H1 (cell line): ENCODE measurements at regions not wholly inside any gene's neighbourhood (a gene's known extent, or its start where the extent isn't known, plus 50 kb on each side); places are given as distances from the start of the nearest gene placed in this dataset.

Source experiments
- CTCF ChIA-PET: fragments of 300-600 bp; sonication (Branson Sonifier 250); formaldehyde crosslinking; loops from one replicate; lab custom pipeline; 2021; ENCODE audit not compliant: partially characterized antibody; lab: Charles Lee
- POLR2A ChIA-PET: fragments of 300-600 bp; sonication (Branson Sonifier 250); formaldehyde crosslinking; loops from one replicate; lab custom pipeline; 2021; ENCODE audit warnings: inconsistent platforms; ENCODE audit not compliant: partially characterized antibody; lab: Charles Lee
- DNase-seq, 2 experiments: peaks; one replicate each; pipeline versions ENCODE4 v3.0.0 to v3.0.0-alpha.2; 2010 to 2022; ENCODE audit warnings: low spot score in 2 of 2, low read depth in 1 of 2, mixed read lengths in 1 of 2
- FAIRE-seq: peaks from 2 replicates; lab custom pipeline; 2011; peaks lifted over from hg19 to GRCh38; lab: Jason Lieb, UNC
- H2AFZ ChIP-seq: 2 replicates; pipeline ENCODE4 v1.8.1; 2012; ENCODE audit warnings: low read length, inconsistent platforms
- H2AK5ac ChIP-seq: 2 replicates; pipeline ENCODE4 v1.6.1; 2013; ENCODE audit warnings: low read depth, low read length
- H2BK120ac ChIP-seq: replicated peaks from 2 replicates; pipeline ENCODE3; 2013; ENCODE audit warnings: low read depth, low read length, inconsistent platforms
- H2BK12ac ChIP-seq: 2 replicates; pipeline ENCODE4 v1.6.1; 2013; ENCODE audit warnings: low read depth, low read length
- H2BK15ac ChIP-seq: 2 replicates; pipeline ENCODE4 v1.6.1; 2013; ENCODE audit warnings: low read length
- H2BK20ac ChIP-seq: 2 replicates; pipeline ENCODE4 v1.6.1; 2013; ENCODE audit warnings: low read length
- H2BK5ac ChIP-seq: 2 replicates; pipeline ENCODE4 v1.6.1; 2013; ENCODE audit warnings: low read depth, low read length
- H3K14ac ChIP-seq: 2 replicates; pipeline ENCODE4 v1.6.1; 2013; ENCODE audit warnings: inconsistent platforms; ENCODE audit not compliant: insufficient read length
- H3K18ac ChIP-seq: 2 replicates; pipeline ENCODE4 v1.6.1; 2013; ENCODE audit warnings: low read length; ENCODE audit errors: extremely low read depth
- H3K23ac ChIP-seq: 2 replicates; pipeline ENCODE4 v1.6.1; 2013; ENCODE audit warnings: inconsistent platforms; ENCODE audit not compliant: insufficient read length
- H3K23me2 ChIP-seq: 2 replicates; pipeline ENCODE4 v1.6.1; 2013; ENCODE audit warnings: low read depth, low read length
- H3K27ac ChIP-seq: 2 replicates; pipeline ENCODE4 v1.6.1; 2011; ENCODE audit warnings: low read depth, low read length, inconsistent platforms
- H3K27me3 ChIP-seq, 4 experiments: replicated peaks in 1 of 4; 1 replicate in 1 of 4; 2 replicates in 3 of 4; pipeline versions ENCODE4 v1.6.1 to v1.8.1; 2011 to 2013; ENCODE audit warnings: low read length in 3 of 4, mild to moderate bottlenecking in 3 of 4, inconsistent platforms in 2 of 4, mixed read lengths in 2 of 4, moderate library complexity in 1 of 4; ENCODE audit not compliant: control insufficient read depth in 3 of 4, insufficient read depth in 3 of 4; ENCODE audit errors: extremely low read depth in 1 of 4
- H3K36me3 ChIP-seq, 4 experiments: 2 replicates each; pipeline versions ENCODE4 v1.6.1 to v1.8.1; 2011 to 2013; ENCODE audit warnings: mild to moderate bottlenecking in 4 of 4, low read length in 3 of 4, moderate library complexity in 2 of 4, control low read depth in 1 of 4, inconsistent platforms in 1 of 4; ENCODE audit not compliant: insufficient read depth in 4 of 4, control insufficient read depth in 2 of 4
- H3K4ac ChIP-seq: replicated peaks from 2 replicates; pipeline ENCODE3; 2013; ENCODE audit warnings: low read length, low read depth, mixed read lengths, inconsistent platforms; ENCODE audit not compliant: insufficient read length
- H3K4me1 ChIP-seq, 4 experiments: replicated peaks in 1 of 4; 1 replicate in 1 of 4; 2 replicates in 3 of 4; pipeline versions ENCODE4 v1.6.1 to v1.8.1; 2011 to 2013; ENCODE audit warnings: low read length in 3 of 4, inconsistent platforms in 2 of 4, mixed read lengths in 1 of 4; ENCODE audit not compliant: insufficient read depth in 4 of 4, control insufficient read depth in 3 of 4
- H3K4me2 ChIP-seq, 2 experiments: 2 replicates each; pipeline versions ENCODE4 v1.6.1 to v1.8.1; 2011 to 2013; ENCODE audit warnings: low read depth in 2 of 2, low read length in 2 of 2, control low read depth in 1 of 2, inconsistent platforms in 1 of 2, mild to moderate bottlenecking in 1 of 2; ENCODE audit not compliant: insufficient read depth in 1 of 2
- H3K4me3 ChIP-seq, 4 experiments: fragments of 200-600, 300-600 bp in 1 of 4; sonication (generic), shearing (Covaris generic), sonication (Bioruptor Twin) in 1 of 4; 2 replicates each; pipeline versions ENCODE4 v1.5.1 to v1.8.1; 2011 to 2016; ENCODE audit warnings: low read length in 4 of 4, low read depth in 3 of 4, control low read depth in 2 of 4, inconsistent platforms in 2 of 4, mild to moderate bottlenecking in 2 of 4, mixed read lengths in 1 of 4, moderate library complexity in 1 of 4; ENCODE audit not compliant: insufficient read depth in 2 of 4; ENCODE audit errors: extremely low read depth in 1 of 4
- H3K56ac ChIP-seq: replicated peaks from 2 replicates; pipeline ENCODE3; 2013; ENCODE audit warnings: low read depth, mild to moderate bottlenecking, mixed read lengths, low read length, inconsistent platforms; ENCODE audit not compliant: insufficient read length
- H3K79me1 ChIP-seq: 2 replicates; pipeline ENCODE4 v1.6.1; 2013; ENCODE audit warnings: low read depth, low read length, control low read depth
- H3K79me2 ChIP-seq, 2 experiments: 2 replicates each; pipeline versions ENCODE4 v1.6.1 to v1.8.1; 2012 to 2013; ENCODE audit warnings: low read length in 2 of 2, mild to moderate bottlenecking in 2 of 2, inconsistent platforms in 1 of 2; ENCODE audit not compliant: insufficient read depth in 2 of 2, control insufficient read depth in 1 of 2
- H3K9ac ChIP-seq, 4 experiments: replicated peaks in 1 of 4; 1 replicate in 1 of 4; 2 replicates in 3 of 4; pipeline versions ENCODE4 v1.6.1 to v1.8.1; 2011 to 2013; ENCODE audit warnings: low read depth in 3 of 4, low read length in 3 of 4, control low read depth in 2 of 4, mild to moderate bottlenecking in 2 of 4, moderate library complexity in 2 of 4, inconsistent platforms in 1 of 4; ENCODE audit errors: extremely low read depth in 1 of 4
- H3K9me3 ChIP-seq, 2 experiments: 2 replicates each; pipeline versions ENCODE4 v1.6.1 to v1.8.1; 2012 to 2013; ENCODE audit warnings: mild to moderate bottlenecking in 2 of 2, moderate library complexity in 2 of 2, control low read depth in 1 of 2, inconsistent platforms in 1 of 2, low read depth in 1 of 2, low read length in 1 of 2, mixed read lengths in 1 of 2; ENCODE audit not compliant: insufficient read depth in 2 of 2
- H4K20me1 ChIP-seq, 2 experiments: replicated peaks in 1 of 2; 2 replicates each; pipeline versions ENCODE3 to v1.8.1; 2011 to 2013; ENCODE audit warnings: inconsistent platforms in 2 of 2, low read length in 2 of 2, mild to moderate bottlenecking in 1 of 2; ENCODE audit not compliant: insufficient read depth in 2 of 2, control insufficient read depth in 1 of 2
- H4K5ac ChIP-seq: 2 replicates; pipeline ENCODE4 v1.6.1; 2013; ENCODE audit warnings: low read length, low read depth, mixed read lengths, inconsistent platforms; ENCODE audit not compliant: insufficient read length
- H4K8ac ChIP-seq: 2 replicates; pipeline ENCODE4 v1.8.0; 2013; ENCODE audit warnings: mild to moderate bottlenecking, moderate library complexity, low read length, inconsistent platforms; ENCODE audit not compliant: insufficient read depth; ENCODE audit errors: extremely low read depth
- H4K91ac ChIP-seq: replicated peaks from 2 replicates; pipeline ENCODE3; 2013; ENCODE audit warnings: low read length, mixed read lengths, inconsistent platforms; ENCODE audit not compliant: insufficient read length
- ASH2L ChIP-seq: fragments of 200-600, 300-600 bp; sonication (generic); IDR thresholded peaks from one replicate; pipeline ENCODE4 v1.7.1; 2017; ENCODE audit warnings: low read length
- BACH1 ChIP-seq: IDR thresholded peaks from 2 replicates; pipeline ENCODE4 v1.6.1; 2012; ENCODE audit warnings: low read length, improper control_type of control experiment
- CHD2 ChIP-seq: IDR thresholded peaks from 2 replicates; pipeline ENCODE4 v1.6.1; 2012; ENCODE audit warnings: low read length, improper control_type of control experiment
- EP300 ChIP-seq, 2 experiments: IDR thresholded peaks; 1 replicate in 1 of 2; 2 replicates in 1 of 2; pipeline ENCODE4 v1.6.1; 2011 to 2012; ENCODE audit warnings: low read depth in 2 of 2, low read length in 2 of 2, mild to moderate bottlenecking in 2 of 2, borderline replicate concordance in 1 of 2, inconsistent platforms in 1 of 2, moderate library complexity in 1 of 2
- PHF8 ChIP-seq: fragments of 200-600 bp; sonication (generic); conservative IDR thresholded peaks from 2 replicates; pipeline ENCODE4 v1.7.1; 2012; ENCODE audit warnings: low read depth, mild to moderate bottlenecking, inconsistent platforms, low read length, moderate library complexity
- POLR2A ChIP-seq, 2 experiments: IDR thresholded peaks; 1 replicate in 1 of 2; 2 replicates in 1 of 2; pipeline ENCODE4 v1.6.1; 2011; ENCODE audit warnings: low read depth in 2 of 2, low read length in 2 of 2, mild to moderate bottlenecking in 2 of 2; ENCODE audit errors: control extremely low read depth in 1 of 2
- POLR2AphosphoS5 ChIP-seq: IDR thresholded peaks from 2 replicates; pipeline ENCODE4 v1.6.1; 2011; ENCODE audit warnings: low read depth, low read length
- RNF2 ChIP-seq: fragments of 200-900, 300-1000 bp; sonication (generic); IDR thresholded peaks from 2 replicates; pipeline ENCODE4 v1.7.1; 2016; ENCODE audit warnings: borderline replicate concordance, low read depth, mild to moderate bottlenecking, antibody characterized with exemption, low read length; ENCODE audit not compliant: poor library complexity, severe bottlenecking; ENCODE audit errors: missing control alignments
- SUZ12 ChIP-seq: fragments of 200-600 bp; sonication (generic); IDR thresholded peaks from 2 replicates; pipeline ENCODE4 v1.6.1; 2012; ENCODE audit warnings: mild to moderate bottlenecking, inconsistent platforms, low read length, moderate library complexity, mixed read lengths
- TAF1 ChIP-seq: IDR thresholded peaks from 2 replicates; pipeline ENCODE4 v1.6.1; 2011; ENCODE audit warnings: mild to moderate bottlenecking, low read depth, low read length
- TCF12 ChIP-seq: IDR thresholded peaks from 2 replicates; pipeline ENCODE4 v1.6.1; 2011; ENCODE audit warnings: low read depth, mild to moderate bottlenecking, low read length
- YY1 ChIP-seq: IDR thresholded peaks from 2 replicates; pipeline ENCODE4 v1.6.1; 2011; ENCODE audit warnings: low read depth, mild to moderate bottlenecking, low read length
- ZNF274 ChIP-seq: IDR thresholded peaks from 2 replicates; pipeline ENCODE4 v1.7.0; 2012; ENCODE audit warnings: low read length, borderline replicate concordance; ENCODE audit errors: extremely low read depth
- WGBS, 2 experiments: shearing (Covaris generic) in 1 of 2; methylation state at CpG; one replicate each; pipeline versions ENCODE4 v1.1.6 to v1.1.7; 2013 to 2015; ENCODE audit warnings: low lambda C conversion rate in 2 of 2, mixed read lengths in 2 of 2, inconsistent platforms in 1 of 2, low coverage in 1 of 2, missing lambda C conversion rate in 1 of 2; ENCODE audit not compliant: insufficient replicate concordance in 2 of 2, insufficient coverage in 1 of 2, insufficient read length in 1 of 2; ENCODE audit errors: extremely low coverage in 1 of 2, missing lambda C conversion rate in 1 of 2; 5-methylcytosine and 5-hydroxymethylcytosine counted together

DNA sequence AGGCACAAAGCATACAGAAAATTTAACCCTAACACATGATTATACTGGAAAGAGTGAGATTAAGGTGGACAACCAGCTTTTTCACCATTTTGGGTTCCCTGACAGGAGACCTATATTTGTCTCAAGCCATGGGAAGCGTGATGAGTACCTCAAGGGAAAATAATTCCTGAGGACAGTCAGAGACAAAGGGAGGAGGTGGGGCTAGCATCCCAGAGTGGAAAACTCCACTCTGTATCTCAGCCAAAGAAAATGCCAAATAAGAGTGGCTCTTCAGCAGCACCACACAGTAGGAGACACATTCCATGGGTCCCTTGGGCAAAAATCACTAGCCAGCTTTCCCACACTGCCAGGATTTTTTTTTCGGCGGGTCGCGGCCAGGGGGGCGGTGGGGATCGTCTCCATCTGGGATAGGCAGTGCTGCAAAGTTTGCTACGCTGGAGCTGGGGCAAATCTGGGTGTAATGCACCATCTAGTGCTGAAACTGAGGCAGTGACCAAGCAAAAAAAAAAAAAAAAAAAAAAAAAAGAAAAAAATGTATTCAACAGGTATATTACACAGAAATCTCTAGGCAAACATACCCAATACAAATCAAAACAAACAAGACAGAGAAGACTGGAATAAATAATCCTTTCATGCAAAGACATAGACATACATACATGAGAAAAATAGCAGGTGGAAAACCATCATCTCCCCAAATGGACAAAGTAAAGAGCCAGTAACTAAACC is 77.3 kb upstream of the SLC35F1 start:
- H3K14ac ChIP-seq: no peak overlapping the region
- no peaks in the 10 kb centered on the region for H3K27me3 ChIP-seq
- H2AK5ac ChIP-seq: no peak overlapping the region
- H4K5ac ChIP-seq: peak overlapping the region; percentile 67
- no peak overlapping the region for H3K56ac ChIP-seq
- DNase-seq (peak; percentile 17 to 78), FAIRE-seq (no peak)
- H2BK15ac ChIP-seq: 0 out of 2 replicates have a peak overlapping the region, but pooled peaks have one; percentile 18
- POLR2A ChIA-PET: no interaction called here
- H3K79me2 ChIP-seq: no peaks in the 10 kb centered on the region
- H2BK5ac ChIP-seq: peak overlapping the region; percentile 80; the same call in 1 of the 2 replicates
- H3K4me3 ChIP-seq: peak overlapping the region; percentile 65 to 74 (median 72); a peak in 7 of 8 replicates
- H3K23me2 ChIP-seq: no peaks in the 10 kb centered on the region
- H3K9ac ChIP-seq: peak overlapping the region; percentile 8 to 78 (median 72)
- peak overlapping the region; percentile 97 for H4K91ac ChIP-seq
- H3K18ac ChIP-seq: no peak overlapping the region
- H3K36me3 ChIP-seq: no peaks in the 10 kb centered on the region
- peak overlapping the region; percentile 75; the same call in 1 of the 2 replicates for H2BK12ac ChIP-seq
- no peaks in the 10 kb centered on the region for H3K4me1 ChIP-seq
- peak overlapping the region; percentile 56 to 79; a peak in 3 of 4 replicates for H3K4me2 ChIP-seq
- H4K20me1 ChIP-seq: no peaks in the 10 kb centered on the region
- peak overlapping the region; percentile 66; the same call in 1 of the 2 replicates for H4K8ac ChIP-seq
- WGBS, 2 experiments: 4% methylated on average over 8 of the region's 8 CpGs; no CpG with 5 or more reads in 1 of the 2 experiments
- peak overlapping the region; percentile 70 for H3K27ac ChIP-seq
- H3K23ac ChIP-seq: no peak overlapping the region
- H2AFZ ChIP-seq: peak overlapping the region; percentile 100
- no peaks in the 10 kb centered on the region for H3K9me3 ChIP-seq
- no peak overlapping the region for H3K4ac ChIP-seq
- H2BK120ac ChIP-seq: peak overlapping the region; percentile 54
- no peaks in the 10 kb centered on the region for H3K79me1 ChIP-seq
- H2BK20ac ChIP-seq: peak overlapping the region; percentile 52; the same call in 1 of the 2 replicates
- CTCF ChIA-PET: interaction anchor here (0.6 to 2.2 kb wide), 20 partner anchors 11 to 582 kb away, joined by 3 to 9 read pairs (median 3); no protein-coding TSS in a partner anchor
- TF ChIP-seq BACH1: peak; percentile 52; the same call in 1 of the 2 replicates
- no peak for TF ChIP-seq EP300 (IDR thresholded peaks at IDR 0.05; ENCODE audit: borderline replicate concordance in 1 of 2, low read depth in 2 of 2, low read length in 2 of 2)
- TF ChIP-seq ZNF274: no peak
- no peak for TF ChIP-seq PHF8
- TF ChIP-seq POLR2AphosphoS5: no peak
- 0 out of 2 replicates have a peak, but pooled peaks have one; percentile 37 for TF ChIP-seq YY1
- TF ChIP-seq POLR2A (IDR thresholded peaks at IDR 0.05; ENCODE audit: control extremely low read depth in 1 of 2, low read depth in 2 of 2, low read length in 2 of 2): no peak
- TF ChIP-seq TCF12: no peak
- TF ChIP-seq CHD2: 0 out of 2 replicates have a peak, but pooled peaks have one; percentile 13
- TF ChIP-seq RNF2: no peak
- TF ChIP-seq SUZ12: no peak
- TF ChIP-seq ASH2L: peak; percentile 69
- 0 out of 2 replicates have a peak, but pooled peaks have one; percentile 14 for TF ChIP-seq TAF1
